GM21515 (cell line): ENCODE measurements at regions not wholly inside any gene's neighbourhood (a gene's known extent, or its start where the extent isn't known, plus 50 kb on each side); places are given as distances from the start of the nearest gene placed in this dataset.

Experiments
- ATAC-seq: cut with Tn5 transposase; IDR thresholded peaks from one replicate; pipeline ENCODE4 v1.9.1; 2021; ENCODE audit not compliant: unreplicated experiment

DNA sequence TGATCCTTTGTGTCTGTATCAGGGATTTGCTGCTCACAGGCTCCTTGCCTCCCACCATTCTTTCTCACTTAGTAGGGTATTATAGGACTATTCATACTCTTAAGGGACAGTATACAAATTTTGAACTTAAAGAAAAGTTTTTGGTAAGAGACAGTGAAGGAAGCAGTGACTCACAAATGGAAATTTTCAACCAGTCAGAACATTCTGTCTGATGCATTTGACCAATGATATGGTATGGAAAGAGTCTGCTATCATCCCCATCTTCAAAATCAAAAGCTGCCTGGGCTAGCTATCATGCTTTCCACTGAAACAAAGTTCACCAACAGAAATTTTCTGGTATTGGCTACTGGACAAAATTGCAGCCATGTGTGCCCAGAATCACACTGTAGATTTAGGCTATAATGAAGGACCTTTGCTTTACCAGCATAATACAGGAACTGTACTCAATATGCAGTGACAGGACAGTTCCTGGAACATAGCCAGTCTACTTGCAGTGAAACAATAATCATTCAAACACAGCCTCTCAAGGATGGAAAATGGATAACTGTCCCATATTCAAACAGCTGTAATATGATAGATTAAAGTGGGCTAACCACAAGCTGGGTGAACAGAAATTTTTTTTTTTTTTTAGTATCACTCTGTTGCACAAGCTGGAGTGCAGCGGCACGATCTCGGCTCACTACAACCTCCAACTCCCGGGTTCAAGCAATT, 109.0 kb upstream of the ACSL4 start:
- no peak for ATAC-seq

DNA sequence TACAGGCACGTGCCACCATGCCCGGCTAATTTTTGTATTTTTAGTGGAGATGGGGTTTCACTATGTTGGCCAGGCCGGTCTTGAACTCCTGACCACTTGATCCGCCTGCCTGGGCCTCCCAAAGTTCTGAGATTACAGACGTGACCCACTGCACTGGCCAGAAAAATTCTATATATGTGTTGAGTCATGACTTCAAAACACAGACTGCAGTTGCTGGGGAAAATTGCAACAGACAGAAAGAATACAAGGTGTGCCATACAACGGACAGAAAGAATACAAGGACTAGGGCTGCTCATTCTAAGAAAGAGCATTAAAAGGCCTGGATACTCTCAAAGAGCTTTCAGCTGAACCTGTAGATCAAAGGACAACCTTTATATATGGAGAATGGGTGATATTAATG, 109.6 kb upstream of the ACSL4 start:
- ATAC-seq: no peak

DNA sequence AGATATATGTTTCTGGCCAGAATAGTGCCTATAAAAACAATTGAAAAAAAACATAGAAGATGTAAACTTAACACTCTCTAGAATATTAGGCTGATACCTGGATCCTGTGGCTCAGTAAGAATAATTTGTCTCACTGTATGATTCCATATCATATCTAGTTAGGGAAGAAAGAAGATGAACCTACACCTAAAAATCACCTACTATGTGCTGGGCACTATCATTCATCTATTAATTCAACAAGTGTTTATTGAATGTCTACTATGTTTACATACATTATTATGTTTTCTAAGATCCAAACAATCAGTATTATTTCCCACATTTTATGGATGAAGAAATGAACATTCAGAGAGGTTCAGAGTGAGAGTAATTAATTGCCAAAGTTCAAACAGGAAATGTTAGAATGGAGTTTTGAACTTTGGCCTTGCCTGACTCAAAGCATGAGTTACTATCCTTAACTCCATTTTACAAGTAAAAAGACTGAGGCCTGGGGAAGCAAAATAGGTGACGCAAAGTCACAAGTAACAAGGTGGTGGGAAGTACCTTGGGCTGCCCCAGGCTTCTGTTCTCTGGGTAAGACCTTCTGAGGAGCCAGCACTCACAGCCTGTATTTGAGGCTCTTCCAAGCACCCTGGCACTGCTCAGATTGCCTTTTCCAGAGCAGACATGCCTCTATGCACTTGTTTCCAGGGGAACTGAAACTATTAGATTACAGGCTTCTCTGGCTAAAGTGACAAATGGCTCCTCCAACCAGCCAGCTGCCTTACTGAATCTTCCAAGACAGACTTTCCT, 111.1 kb upstream of the ACSL4 start:
- no peak for ATAC-seq

DNA sequence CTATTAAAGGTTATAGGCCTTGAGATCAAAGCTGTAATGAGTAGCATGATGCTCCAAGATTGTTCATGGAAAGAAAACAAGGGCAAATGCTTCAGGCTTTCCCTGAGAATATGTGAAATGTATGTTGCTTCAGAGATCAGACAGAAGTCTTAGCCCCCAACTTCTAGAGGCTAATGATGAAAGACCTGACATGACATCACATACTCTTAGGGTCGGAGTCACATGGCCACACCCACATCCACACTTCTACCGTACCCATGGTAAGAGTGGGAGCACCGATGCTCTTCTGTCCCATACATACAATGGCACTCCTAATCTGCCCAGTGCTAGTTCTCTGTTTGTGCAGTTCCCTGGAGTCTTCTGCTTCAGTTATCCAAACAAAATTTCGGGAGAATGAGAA, 111.9 kb upstream of the ACSL4 start:
- no peak for ATAC-seq

DNA sequence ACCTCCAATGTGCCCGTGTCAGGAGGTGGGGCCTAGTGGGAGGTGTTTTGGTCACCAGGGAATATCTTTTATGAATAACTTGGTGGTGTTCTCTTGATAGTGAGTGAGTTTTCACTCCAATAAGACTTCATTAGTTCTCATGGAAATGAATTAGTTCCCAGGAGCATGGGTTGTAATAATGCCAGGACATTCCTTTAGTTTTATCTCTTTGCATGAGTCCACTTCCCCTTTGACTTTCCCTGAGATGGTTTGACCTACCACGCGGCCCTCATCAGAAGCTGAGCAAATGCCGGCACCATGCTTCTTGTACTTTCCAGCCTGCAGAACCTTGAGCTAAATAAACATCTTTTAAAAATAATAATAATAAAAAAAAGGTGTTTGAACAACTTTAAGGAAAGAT, 112.9 kb upstream of the ACSL4 start:
- ATAC-seq: no peak

DNA sequence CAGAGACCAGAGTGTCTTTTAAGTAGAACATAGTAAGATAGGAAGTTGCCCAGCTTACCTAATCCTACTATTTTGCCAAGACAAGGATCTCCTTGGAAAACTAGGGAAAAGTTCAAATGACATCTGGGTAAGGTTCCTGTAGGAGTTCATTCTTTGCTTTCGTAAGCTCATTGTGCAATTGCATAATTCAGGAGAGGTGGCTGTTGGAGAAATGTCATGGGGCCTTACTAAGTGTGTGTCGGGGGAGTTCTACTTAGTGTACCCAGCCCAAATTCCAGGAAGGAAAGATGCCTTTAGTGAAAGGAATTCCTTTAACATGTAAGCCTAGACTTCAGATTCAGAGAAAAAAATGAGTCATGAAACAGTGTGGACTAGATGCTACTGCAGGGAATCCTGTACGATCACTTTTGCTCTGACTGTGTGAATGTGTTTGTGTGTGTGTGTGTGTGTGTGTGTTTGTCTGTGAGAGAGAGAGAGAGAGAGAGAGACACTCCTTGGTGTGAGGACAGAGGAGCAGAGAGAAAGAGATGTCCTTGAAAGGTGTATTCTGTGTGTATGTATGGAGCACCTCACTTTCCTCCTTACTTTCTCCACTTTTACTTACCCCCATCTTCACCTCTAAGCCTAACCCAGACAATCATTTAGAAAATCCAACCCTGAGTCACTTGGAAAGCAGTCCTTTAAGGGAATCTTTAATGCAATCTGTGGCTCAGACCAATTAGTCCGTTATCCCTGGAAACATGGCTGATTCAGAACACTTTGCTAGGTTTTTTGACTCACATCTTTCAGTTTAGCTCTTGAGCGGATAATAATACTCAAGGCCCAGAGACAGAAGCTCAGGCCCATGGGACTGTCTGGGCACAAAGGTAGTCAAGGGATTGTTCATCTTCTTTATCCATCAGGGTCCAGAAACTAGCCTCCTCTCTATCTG, 114.5 kb upstream of the ACSL4 start:
- no peak for ATAC-seq

DNA sequence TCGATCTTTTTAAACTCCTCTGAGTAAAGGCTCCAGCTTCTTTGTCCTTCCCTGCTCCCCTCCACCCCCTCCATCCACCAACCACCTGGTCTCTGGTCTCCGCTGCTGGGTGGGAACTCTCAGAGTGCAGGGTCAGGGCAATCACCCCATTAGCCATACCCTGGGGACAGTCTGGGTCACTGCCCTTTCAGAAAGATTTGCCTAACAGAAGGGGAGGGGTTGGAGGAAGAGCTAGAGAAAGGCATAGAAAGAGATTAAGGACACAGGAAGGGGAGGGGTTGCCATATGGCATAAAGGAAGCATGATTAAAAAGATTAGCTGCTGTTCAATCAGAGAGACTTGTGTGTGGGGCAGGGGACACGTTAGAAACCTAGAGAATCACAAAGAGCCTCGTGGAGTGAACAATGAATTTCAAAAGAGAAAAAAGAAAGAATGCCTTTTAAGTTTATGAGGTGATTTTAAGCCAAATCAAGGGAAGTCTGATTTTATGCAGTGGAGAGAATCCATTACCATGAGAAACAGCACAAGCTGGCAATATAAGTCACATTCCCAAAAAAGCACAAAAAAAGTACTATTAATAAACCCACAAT, 115.5 kb upstream of the ACSL4 start:
- ATAC-seq: peak; percentile 63

DNA sequence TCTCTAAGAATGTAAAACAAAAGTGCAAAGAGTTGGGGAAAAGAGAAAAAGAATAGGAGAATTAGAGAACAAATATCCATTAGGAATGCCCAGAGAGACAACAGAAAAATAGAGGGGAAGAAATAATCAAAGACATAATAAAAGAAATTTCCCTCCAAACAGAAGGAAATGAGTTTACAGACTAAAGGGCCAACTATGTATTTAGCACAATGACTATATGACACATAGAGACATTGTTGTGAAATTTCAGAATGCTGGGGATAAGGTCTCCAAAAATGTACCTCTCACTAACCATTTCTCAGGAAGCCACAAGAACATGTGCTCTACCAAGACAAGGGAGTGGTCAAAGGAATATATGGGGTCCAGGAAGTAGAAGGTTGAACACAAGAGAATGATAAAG, 121.0 kb upstream of the ACSL4 start:
- ATAC-seq: no peak

DNA sequence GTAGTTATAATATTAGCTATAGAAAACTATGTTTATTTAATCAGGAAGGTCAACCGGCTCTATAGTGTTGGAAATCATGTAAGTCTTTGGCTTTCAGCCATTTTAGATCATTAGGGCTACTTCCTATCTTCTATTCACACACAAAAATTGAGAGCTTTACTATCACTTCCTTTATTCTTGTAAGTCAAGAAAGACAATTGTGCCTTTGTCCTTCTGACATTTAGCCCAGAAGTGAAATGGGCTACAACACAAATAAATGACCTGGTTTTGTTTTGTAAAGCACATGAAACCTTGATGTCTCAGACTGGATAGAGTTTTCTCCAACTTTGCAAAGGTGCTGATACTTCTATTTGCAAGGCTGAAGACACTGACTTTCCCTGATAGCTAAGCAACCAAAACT, 122.4 kb upstream of the ACSL4 start:
- no peak for ATAC-seq

DNA sequence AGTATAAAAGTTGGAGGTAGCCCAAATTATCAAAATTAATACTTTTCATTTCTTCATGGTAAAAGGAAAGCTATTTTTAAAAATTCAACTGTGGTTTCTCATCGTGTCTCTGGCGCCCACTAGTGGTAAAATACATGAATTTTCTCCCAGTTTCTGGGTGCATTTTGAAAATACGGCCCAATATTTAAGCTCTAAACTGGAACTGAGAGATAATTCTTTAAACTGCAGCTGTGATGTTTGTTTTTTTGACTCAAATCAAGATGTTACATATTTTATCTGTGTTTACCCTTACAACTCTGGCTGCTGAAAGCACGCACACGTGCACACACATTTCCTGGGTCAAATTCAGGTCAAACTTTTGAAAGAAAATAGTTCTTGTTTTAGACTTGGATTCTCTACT, 123.9 kb upstream of the ACSL4 start:
- ATAC-seq: no peak

DNA sequence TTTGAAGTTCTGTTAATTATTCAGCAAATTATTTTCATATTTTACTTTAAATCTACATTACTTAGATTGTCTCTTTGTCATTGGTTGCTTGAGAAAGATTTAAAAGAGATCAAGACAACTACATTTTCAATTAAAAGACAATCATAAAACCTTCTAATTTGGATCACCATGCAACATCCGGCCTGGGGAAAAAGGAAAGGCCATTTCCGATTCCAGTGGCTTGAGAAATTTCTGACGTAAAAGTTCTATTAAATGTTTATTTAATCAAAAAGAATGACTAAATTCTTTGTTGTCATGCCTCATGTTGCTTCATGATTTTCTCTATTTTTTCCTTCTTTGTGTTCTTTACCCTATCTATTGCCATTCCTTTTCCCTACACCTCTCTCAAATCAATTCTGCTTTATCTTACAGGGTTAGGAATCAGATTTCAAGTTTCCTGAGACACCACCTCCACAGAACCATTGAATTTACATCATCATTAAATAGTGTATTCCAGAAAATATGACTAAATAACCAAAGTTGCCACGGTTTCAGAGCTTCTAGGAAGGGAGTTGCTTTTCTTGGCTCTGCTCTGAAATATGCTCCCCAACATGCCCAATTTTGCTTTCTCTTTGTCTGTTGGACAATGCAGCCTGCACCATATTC, 124.6 kb upstream of the ACSL4 start:
- ATAC-seq: no peak

DNA sequence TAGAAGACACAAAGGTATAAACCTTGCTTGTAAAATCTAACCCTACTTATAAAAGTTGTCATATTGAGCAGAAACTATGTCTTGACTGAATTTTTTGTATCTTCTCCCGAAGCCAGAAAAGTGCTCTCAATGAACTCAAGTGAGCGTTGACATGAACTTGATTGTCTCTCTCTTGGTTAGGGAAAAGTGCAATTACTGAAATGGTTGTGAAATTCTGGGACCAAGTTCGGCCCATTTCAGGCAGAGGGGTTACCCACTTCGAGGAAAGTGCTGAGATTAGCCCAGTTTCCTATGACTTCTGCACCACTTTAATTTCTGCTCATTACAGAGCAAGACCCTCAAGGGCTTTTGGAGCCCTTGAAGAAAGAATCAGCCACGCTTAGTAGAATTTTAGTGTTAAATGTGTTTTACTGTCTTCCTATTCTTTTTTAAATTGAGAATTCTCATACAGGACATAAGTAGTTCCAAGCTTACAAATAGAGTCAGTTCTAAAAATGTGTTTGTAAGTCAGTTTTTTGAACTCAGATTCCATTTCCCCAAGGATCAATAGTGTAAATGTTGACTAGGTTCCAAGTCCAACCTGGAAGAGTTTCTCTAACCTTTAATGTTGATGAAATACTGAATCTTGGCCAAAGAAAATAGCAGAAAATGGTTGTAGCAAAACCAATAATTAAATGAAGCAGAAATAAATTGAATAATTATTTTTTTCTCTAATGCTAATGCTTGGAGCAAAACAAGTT, 125.7 kb upstream of the ACSL4 start:
- ATAC-seq: no peak

DNA sequence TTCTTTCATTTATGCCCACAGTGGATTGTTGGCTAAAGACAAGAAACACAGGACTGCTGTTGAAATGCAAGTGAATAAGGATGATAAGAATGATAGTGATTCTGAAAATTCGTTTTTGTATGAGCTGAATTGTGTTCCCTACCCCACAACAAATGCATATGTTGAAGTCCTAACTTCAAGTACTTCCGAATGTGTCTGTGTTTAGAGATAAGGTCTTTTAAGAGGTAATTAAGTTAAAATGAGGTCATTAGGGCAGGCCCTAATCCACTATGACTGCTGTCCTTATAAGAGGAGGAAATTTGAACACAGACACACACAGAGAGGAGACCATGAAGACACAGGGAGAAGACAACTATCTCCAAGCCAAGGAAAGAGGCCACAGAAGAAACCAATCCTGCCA, 126.6 kb upstream of the ACSL4 start:
- ATAC-seq: no peak

DNA sequence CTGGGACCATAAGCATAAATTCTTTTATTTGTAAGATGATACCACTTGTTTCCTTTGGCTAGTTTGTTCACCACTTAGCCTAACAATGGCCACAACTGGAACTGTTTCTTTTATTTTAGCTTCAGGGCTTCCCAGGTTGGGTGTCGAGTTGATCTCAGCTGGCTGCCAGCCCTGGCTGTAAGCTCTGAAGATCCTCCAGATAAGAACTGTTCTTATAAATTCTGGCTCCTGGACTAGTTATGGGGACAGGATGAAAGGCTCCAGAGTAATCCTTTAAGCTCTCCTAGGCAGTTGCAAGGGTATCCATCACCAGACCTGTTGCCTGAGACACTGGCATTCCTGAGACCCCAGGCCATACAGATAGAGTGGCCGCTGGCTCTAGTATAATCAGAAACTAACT, 129.4 kb upstream of the ACSL4 start:
- ATAC-seq: no peak

DNA sequence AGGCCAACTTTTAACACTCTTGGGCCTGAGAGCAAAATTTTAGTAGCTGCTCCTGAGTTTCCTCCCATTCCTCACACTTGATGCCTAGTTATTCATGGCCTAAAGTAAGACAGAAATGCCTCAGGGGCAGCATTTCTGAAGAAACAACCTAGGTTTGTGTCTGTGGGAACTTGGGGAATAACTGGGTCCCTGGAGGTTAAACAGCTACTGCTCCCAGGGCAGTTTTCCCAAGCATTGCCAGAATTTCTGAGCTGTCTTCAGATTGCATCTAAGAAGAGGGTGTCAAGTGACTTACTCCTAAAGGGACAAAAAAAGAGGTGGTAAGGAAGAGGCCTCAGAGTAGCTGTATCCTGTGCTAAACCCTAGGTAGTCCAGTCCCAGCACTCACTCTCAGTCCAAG, 130.8 kb upstream of the ACSL4 start:
- ATAC-seq: no peak

DNA sequence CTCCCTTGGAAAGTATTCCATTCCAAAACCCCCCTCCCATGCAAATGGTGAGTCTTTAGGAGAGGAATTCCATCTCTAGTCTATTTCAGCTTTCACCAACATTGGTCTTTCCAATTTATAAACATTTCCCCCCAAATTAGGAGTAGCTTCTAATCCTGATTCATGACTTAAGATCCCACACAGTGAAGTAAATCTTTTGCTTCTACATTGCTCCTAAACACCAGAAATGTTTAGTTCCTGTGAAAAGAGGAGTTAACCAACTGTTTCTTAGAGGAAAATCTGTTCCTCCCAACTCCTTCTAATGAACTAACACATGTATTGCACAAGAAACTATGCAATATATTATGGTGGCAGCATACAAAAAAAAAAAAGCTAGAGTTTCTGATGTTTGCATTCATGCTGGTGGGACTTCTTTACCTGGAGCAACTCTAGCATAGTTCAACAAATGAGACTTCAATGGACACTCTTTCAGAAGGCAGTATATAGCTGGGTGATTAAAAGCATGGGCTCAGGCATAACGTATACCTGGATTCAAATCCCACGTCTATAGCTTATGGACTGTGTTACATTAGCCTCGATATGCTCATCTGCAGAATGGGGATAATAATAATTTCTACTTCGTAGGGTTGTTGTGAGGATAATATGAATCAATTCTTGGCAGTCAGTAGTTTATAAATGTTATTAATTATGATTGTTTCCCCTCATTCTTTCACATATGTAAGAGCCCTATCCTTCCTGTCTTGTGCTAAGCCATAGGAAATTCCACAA, 131.6 kb upstream of the TMEM164 start:
- no peak for ATAC-seq

DNA sequence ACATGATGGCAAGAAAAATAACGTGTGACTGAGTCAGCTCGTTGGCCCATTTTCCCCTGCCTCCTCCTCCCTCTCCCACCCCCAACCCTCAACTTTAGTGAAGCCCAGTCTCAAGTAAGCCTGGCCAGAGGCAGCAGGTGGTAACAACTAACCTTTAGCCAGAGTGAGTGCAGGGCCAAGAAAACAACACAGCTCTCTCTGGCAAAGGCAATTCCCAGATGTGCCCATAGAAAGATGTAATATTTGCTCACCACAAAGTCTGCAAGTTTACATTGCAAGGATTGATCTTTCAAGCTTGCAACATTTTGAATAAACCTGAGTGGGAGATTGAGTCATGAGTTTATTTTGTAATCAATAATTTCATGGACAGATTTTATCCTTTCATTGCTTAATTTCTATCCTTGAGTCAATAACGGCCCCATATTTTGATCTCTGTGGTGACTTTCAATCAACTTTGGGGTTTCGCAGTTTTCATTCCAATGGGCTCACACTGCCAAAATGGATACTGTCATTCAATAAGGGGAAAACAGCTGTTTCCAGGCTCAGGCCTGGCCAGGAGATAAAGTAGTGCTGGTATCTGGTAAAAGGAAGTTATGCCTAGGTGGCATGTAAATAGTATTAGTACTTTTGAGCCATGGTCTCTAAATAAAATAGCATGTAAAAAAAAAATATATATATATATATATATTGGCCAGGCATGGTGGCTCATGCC, 130.7 kb upstream of the TMEM164 start:
- no peak for ATAC-seq

DNA sequence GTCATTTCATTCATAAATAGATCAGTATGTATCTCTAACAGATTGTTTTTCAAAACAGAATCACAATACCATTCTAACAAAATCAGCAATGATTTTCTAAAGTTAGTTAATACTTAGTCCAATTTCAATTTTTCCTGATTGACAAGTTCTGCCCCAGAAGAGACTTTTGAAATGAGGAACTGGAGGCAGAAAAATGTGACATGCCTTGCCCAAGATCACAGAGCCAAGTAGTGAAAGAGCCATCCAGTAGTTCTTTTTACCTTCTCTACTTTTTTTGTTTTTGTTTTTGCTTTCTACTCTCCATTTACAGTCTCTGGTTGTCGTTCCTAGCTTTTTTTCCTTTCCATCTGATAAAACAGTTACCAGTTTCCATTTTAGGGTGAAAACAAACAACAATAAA, 129.3 kb upstream of the TMEM164 start:
- no peak for ATAC-seq

DNA sequence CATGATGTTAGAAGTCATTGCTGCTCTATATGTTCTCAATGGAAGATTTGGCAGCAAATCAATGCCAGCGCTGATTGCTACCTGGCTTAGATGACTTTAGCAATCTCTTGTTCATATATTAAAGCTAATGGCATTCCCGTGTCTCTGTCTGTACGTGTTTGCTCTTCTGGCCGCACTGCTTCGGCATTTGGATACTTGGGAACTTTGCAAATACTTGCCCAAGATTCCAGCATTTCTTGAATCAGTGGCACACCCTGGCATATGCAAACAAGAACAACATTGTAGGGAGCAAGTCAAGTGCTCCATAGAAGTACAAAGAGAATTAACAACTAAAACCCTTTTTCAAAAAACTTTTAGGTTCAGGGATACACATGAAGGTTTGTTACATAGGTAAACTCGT, 128.9 kb upstream of the TMEM164 start:
- no peak for ATAC-seq
